HL-60 (cell line): ENCODE measurements at regions not wholly inside any gene's neighbourhood (a gene's known extent, or its start where the extent isn't known, plus 50 kb on each side); places are given as distances from the start of the nearest gene placed in this dataset.

Experiments
- GABPA ChIP-seq: IDR thresholded peaks from 2 replicates; pipeline ENCODE4 v1.6.1; 2012; ENCODE audit warnings: low read depth
- POLR2AphosphoS5 ChIP-seq: IDR thresholded peaks from 2 replicates; pipeline ENCODE4 v1.6.1; 2012; ENCODE audit warnings: low read depth
- SPI1 ChIP-seq: IDR thresholded peaks from 2 replicates; pipeline ENCODE4 v1.6.1; 2012; ENCODE audit warnings: low read depth, mild to moderate bottlenecking, borderline replicate concordance
- TF ChIP-seq, protein P1 (sequence below): IDR thresholded peaks from one replicate; pipeline ENCODE4 v1.5.1; 2011; ENCODE audit warnings: low read length, control low read depth, inconsistent platforms; ENCODE audit not compliant: insufficient read depth
- TF ChIP-seq, protein P2 (sequence below): IDR thresholded peaks from 2 replicates; pipeline ENCODE4 v1.6.1; 2012; ENCODE audit warnings: low read depth; ENCODE audit not compliant: insufficient replicate concordance

DNA sequence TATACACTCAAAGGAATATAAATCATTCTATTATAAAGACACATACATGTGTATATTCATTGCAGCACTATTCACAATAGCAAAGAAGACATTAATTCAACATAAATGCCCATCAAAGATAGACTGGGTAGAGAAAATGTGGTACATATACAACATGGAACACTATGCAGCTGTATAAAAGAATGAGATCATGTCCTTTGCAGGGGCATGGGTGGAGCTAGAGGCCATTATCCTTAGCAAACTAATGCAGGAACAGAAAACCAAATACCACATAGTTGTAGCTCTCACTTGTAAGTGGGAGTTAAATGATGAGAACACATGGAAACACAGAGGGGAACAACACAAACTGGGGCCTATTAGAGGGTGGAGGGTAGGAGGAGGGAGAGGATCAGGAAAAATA, 121.0 kb upstream of the LOC128125822 start:
- TF ChIP-seq, protein P1, sequence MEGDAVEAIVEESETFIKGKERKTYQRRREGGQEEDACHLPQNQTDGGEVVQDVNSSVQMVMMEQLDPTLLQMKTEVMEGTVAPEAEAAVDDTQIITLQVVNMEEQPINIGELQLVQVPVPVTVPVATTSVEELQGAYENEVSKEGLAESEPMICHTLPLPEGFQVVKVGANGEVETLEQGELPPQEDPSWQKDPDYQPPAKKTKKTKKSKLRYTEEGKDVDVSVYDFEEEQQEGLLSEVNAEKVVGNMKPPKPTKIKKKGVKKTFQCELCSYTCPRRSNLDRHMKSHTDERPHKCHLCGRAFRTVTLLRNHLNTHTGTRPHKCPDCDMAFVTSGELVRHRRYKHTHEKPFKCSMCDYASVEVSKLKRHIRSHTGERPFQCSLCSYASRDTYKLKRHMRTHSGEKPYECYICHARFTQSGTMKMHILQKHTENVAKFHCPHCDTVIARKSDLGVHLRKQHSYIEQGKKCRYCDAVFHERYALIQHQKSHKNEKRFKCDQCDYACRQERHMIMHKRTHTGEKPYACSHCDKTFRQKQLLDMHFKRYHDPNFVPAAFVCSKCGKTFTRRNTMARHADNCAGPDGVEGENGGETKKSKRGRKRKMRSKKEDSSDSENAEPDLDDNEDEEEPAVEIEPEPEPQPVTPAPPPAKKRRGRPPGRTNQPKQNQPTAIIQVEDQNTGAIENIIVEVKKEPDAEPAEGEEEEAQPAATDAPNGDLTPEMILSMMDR = no peak
- no peak for TF ChIP-seq POLR2AphosphoS5
- TF ChIP-seq, protein P2, sequence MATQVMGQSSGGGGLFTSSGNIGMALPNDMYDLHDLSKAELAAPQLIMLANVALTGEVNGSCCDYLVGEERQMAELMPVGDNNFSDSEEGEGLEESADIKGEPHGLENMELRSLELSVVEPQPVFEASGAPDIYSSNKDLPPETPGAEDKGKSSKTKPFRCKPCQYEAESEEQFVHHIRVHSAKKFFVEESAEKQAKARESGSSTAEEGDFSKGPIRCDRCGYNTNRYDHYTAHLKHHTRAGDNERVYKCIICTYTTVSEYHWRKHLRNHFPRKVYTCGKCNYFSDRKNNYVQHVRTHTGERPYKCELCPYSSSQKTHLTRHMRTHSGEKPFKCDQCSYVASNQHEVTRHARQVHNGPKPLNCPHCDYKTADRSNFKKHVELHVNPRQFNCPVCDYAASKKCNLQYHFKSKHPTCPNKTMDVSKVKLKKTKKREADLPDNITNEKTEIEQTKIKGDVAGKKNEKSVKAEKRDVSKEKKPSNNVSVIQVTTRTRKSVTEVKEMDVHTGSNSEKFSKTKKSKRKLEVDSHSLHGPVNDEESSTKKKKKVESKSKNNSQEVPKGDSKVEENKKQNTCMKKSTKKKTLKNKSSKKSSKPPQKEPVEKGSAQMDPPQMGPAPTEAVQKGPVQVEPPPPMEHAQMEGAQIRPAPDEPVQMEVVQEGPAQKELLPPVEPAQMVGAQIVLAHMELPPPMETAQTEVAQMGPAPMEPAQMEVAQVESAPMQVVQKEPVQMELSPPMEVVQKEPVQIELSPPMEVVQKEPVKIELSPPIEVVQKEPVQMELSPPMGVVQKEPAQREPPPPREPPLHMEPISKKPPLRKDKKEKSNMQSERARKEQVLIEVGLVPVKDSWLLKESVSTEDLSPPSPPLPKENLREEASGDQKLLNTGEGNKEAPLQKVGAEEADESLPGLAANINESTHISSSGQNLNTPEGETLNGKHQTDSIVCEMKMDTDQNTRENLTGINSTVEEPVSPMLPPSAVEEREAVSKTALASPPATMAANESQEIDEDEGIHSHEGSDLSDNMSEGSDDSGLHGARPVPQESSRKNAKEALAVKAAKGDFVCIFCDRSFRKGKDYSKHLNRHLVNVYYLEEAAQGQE = no peak
- TF ChIP-seq GABPA = no peak
- no peak for TF ChIP-seq SPI1
